ENCODE measurements at regions not wholly inside any gene's neighbourhood (a gene's known extent, or its start where the extent isn't known, plus 50 kb on each side); places are given as distances from the start of the nearest gene placed in this dataset.

GRCh38 chr4:13137390-13137789 is 346.8 kb downstream of the RAB28 start:
- intact Hi-C loops (cut with micrococcal nuclease), result no loop called here
- Mint-ChIP-seq H3K27me3 (ENCODE audit: low read depth) (no peaks in the 10 kb centered on the region), H3K9me3 (no peaks in the 10 kb centered on the region), H3K36me3 (ENCODE audit: low read depth) (no peaks in the 10 kb centered on the region), H3K27ac (no peak overlapping the region), H3K4me1 (ENCODE audit: low read depth) (no peaks in the 10 kb centered on the region), H3K4me3 (ENCODE audit: low read depth) (no peak overlapping the region)
- no peak for DNase-seq (ENCODE audit: low spot score)

GRCh38 chr4:13133700-13134099 is 350.4 kb downstream of the RAB28 start:
- Mint-ChIP-seq H3K9me3 (no peaks in the 10 kb centered on the region), H3K36me3 (ENCODE audit: low read depth) (no peaks in the 10 kb centered on the region), H3K4me3 (ENCODE audit: low read depth) (no peak overlapping the region), H3K4me1 (ENCODE audit: low read depth) (no peaks in the 10 kb centered on the region), H3K27me3 (ENCODE audit: low read depth) (no peaks in the 10 kb centered on the region), H3K27ac (no peak overlapping the region)
- DNase-seq (ENCODE audit: low spot score), result no peak
- intact Hi-C loops (cut with micrococcal nuclease), result no loop called here

- no peak for DNase-seq (ENCODE audit: low spot score)
- H3K9me3 Mint-ChIP-seq, result no peaks in the 10 kb centered on the region
- no peak overlapping the region for H3K4me3 Mint-ChIP-seq (ENCODE audit: low read depth)
- H3K4me1 Mint-ChIP-seq (ENCODE audit: low read depth), result no peaks in the 10 kb centered on the region
- no peaks in the 10 kb centered on the region for H3K27me3 Mint-ChIP-seq (ENCODE audit: low read depth)
- intact Hi-C loops (cut with micrococcal nuclease), result no loop called here
- no peak overlapping the region for H3K27ac Mint-ChIP-seq
- no peaks in the 10 kb centered on the region for H3K36me3 Mint-ChIP-seq (ENCODE audit: low read depth)
These were observed 353.3 kb downstream of the RAB28 start for GRCh38 chr4:13130848-13131247.

DNA sequence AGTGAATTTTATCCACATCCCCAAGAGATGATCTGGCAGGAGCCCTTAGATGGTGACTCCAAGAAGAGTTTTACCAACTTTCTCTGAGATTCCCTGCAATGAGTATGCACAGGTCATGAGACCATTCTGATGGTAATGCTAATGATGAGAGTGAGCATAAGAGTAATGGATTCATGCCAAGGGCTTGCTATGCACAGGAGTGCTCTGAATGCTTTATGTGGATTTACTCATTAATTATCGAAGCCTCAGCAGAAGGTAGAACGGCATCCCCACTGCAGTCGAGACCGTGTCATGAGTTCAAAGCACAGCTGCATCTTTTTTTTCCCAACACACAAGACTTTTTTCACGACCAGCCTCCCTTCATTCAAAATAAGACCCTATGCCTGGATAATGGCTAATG is 355.0 kb downstream of the RAB28 start:
- no peak for DNase-seq (ENCODE audit: low spot score)
- H3K9me3 Mint-ChIP-seq, result no peaks in the 10 kb centered on the region
- no peaks in the 10 kb centered on the region for H3K27me3 Mint-ChIP-seq (ENCODE audit: low read depth)
- H3K36me3 Mint-ChIP-seq (ENCODE audit: low read depth), result no peaks in the 10 kb centered on the region
- H3K27ac Mint-ChIP-seq, result no peak overlapping the region
- H3K4me3 Mint-ChIP-seq (ENCODE audit: low read depth), result no peak overlapping the region
- intact Hi-C loops (cut with micrococcal nuclease), result no loop called here
- H3K4me1 Mint-ChIP-seq (ENCODE audit: low read depth), result no peaks in the 10 kb centered on the region

DNA sequence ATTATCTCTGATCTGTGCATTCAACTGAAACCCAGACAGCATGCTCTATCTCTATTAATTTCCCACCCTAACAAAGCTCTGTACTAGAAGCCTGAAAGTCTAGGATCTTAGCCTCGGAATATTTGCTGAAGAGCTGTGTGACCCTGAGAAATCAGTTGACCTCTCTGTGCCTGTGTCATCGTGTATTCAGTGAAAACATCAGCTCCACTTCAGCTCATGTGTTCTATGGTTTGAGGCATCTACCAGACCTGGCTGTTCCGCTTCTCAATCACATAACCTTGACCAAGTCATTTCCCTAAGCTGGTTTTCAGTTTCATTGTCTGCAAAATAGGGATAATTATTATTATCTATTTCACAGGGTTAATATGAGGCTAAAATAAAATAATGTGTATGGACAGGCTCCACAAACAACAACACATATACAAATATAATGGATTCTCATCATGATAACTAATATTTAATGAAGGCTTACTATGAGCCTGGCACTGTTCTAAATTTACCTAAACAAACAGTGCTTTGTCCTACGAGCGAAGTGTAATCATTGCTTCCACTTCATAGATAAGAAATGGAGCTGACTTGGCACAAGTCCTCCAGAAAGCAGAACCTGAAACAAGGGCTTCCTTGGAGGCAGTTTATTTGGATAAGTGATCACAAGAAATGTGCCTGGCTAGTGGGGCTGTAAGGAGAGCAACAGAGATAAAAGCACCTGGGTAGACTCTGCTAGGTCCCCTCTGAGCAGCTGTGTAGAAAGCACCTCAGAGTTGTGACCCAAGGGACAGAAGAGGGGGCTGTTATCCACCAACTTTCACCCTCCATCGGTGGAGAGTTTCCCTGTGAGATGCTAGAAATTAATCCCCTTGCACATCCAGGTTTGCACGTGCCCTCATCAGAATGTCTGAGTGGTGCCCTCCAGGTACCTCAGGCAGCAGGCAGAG is 356.9 kb downstream of the RAB28 start:
- Mint-ChIP-seq H3K27ac (no peak overlapping the region), H3K4me1 (ENCODE audit: low read depth) (no peaks in the 10 kb centered on the region), H3K4me3 (ENCODE audit: low read depth) (no peak overlapping the region), H3K27me3 (ENCODE audit: low read depth) (no peaks in the 10 kb centered on the region), H3K9me3 (no peaks in the 10 kb centered on the region), H3K36me3 (ENCODE audit: low read depth) (no peaks in the 10 kb centered on the region)
- DNase-seq (ENCODE audit: low spot score), result no peak
- intact Hi-C loops (cut with micrococcal nuclease), result no loop called here

DNA sequence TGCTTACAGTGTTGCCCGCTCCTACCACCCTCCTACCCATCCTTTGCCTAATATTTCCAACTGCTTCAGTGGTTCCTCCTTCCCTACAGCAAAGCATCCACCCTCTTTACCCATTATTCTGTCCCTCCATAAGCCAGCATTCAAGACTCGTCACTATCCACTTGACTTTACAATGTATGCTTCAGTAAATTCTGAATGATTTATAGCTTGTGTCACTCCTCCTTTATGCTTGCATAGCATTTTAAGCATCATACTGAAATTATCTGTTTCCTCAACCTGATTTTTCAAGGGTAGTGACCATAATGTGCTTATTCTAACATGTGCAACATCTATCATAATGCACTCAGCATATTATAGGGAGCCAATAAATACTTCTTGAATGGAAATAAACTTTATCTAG is 365.5 kb downstream of the RAB28 start:
- intact Hi-C loops (cut with micrococcal nuclease), result no loop called here
- Mint-ChIP-seq H3K27me3 (ENCODE audit: low read depth) (no peaks in the 10 kb centered on the region), H3K27ac (no peak overlapping the region), H3K4me1 (ENCODE audit: low read depth) (no peaks in the 10 kb centered on the region), H3K9me3 (no peaks in the 10 kb centered on the region), H3K36me3 (ENCODE audit: low read depth) (no peaks in the 10 kb centered on the region), H3K4me3 (ENCODE audit: low read depth) (no peak overlapping the region)
- no peak for DNase-seq (ENCODE audit: low spot score)

DNA sequence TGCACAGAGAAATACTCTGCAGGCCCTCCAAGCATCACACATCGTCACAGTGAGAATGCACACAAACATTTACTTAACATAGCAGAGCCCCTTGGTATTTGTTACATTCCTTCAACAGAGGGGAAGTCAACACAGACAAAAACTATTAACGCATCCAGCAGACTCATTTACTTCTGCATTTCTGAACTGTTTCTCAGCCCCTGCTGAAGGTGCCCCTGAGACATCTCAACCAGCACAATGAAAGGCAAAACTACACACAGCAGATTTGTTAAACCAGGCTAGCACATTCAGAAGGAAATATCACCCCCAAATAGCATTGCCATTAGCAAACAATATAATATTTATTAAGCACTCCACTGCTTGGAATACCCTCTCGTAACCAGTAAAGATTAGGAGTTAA is 367.0 kb downstream of the RAB28 start:
- H3K27ac Mint-ChIP-seq, result no peak overlapping the region
- intact Hi-C loops (cut with micrococcal nuclease), result no loop called here
- DNase-seq (ENCODE audit: low spot score), result no peak

GRCh38 chr4:13112030-13112429 is 372.1 kb downstream of the RAB28 start:
- H3K4me1 Mint-ChIP-seq (ENCODE audit: low read depth), result no peaks in the 10 kb centered on the region
- H3K27ac Mint-ChIP-seq, result no peak overlapping the region
- no peak for DNase-seq (ENCODE audit: low spot score)
- H3K36me3 Mint-ChIP-seq (ENCODE audit: low read depth), result no peaks in the 10 kb centered on the region
- intact Hi-C loops (cut with micrococcal nuclease), result no loop called here
- H3K27me3 Mint-ChIP-seq (ENCODE audit: low read depth), result no peaks in the 10 kb centered on the region
- H3K9me3 Mint-ChIP-seq, result peaks cover 3% of the 10 kb centered on the region
- no peak overlapping the region for H3K4me3 Mint-ChIP-seq (ENCODE audit: low read depth)

More for the DNA sequence above, 367.0 kb downstream of the RAB28 start:
- H3K36me3 Mint-ChIP-seq (ENCODE audit: low read depth), result no peaks in the 10 kb centered on the region
- H3K4me3 Mint-ChIP-seq (ENCODE audit: low read depth), result no peak overlapping the region
- H3K4me1 Mint-ChIP-seq (ENCODE audit: low read depth), result no peaks in the 10 kb centered on the region
- H3K9me3 Mint-ChIP-seq, result no peaks in the 10 kb centered on the region
- H3K27me3 Mint-ChIP-seq (ENCODE audit: low read depth), result no peaks in the 10 kb centered on the region

- H3K9me3 Mint-ChIP-seq, result peaks cover 3% of the 10 kb centered on the region
- H3K4me1 Mint-ChIP-seq (ENCODE audit: low read depth), result no peaks in the 10 kb centered on the region
- H3K4me3 Mint-ChIP-seq (ENCODE audit: low read depth), result no peak overlapping the region
- no peaks in the 10 kb centered on the region for H3K36me3 Mint-ChIP-seq (ENCODE audit: low read depth)
- intact Hi-C loops (cut with micrococcal nuclease), result no loop called here
- H3K27ac Mint-ChIP-seq, result no peak overlapping the region
- H3K27me3 Mint-ChIP-seq (ENCODE audit: low read depth), result no peaks in the 10 kb centered on the region
- no peak for DNase-seq (ENCODE audit: low spot score)
These were observed 374.6 kb downstream of the RAB28 start for GRCh38 chr4:13109536-13109935.

DNA sequence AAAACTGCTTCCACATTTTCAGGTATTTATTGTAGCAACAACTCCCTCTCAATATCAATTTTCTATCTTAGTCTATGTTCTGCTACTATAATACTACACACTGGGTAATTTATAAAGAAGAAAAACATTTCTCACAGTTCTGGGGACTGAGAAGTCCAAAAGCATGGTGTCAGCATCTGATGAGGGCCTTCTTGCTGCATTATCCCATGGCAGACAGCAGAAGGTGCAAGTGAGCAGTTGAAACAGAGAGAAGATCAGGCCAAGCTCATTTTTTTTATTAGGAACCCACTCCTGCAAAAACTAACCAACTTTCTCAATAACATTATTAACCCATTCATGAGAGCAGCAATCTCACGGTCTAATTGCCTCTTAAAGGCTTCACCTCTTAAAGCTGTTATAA is 376.0 kb downstream of the RAB28 start:
- DNase-seq (ENCODE audit: low spot score), result no peak
- Mint-ChIP-seq H3K27me3 (ENCODE audit: low read depth) (no peaks in the 10 kb centered on the region), H3K4me3 (ENCODE audit: low read depth) (no peak overlapping the region), H3K9me3 (peaks cover 3% of the 10 kb centered on the region), H3K4me1 (ENCODE audit: low read depth) (no peaks in the 10 kb centered on the region), H3K36me3 (ENCODE audit: low read depth) (no peaks in the 10 kb centered on the region), H3K27ac (no peak overlapping the region)
- intact Hi-C loops (cut with micrococcal nuclease), result no loop called here

DNA sequence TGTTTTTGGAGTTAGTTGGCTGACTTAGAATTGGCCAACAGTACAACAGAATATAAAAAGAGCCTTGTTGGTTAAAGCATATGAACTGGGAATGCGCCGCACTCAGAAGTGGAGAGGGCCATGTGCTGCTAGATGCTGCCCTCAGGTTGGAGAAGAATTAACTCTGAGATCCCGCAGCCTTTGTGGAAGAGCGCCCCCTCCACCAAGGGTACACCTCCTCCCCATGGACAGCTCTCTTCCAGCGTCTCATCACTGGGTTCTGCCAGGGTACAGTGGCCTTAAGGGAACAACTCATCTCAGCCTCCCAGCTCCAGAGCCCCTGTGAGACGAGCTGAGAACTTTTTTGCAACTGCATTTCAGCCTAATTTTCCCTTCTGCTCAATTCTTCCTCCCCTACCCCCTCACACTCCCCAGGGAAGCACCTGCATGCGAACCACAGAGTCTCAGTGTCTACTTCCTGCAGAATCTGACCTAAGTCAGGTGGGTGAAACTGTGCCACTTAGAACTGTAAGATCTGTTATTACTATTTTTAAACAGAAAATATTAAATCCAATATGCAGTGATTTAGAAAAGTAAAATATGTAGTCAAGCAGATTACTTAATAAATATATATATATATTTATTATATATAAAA is 380.6 kb downstream of the RAB28 start:
- DNase-seq (ENCODE audit: low spot score), result no peak
- no peak overlapping the region for H3K4me3 Mint-ChIP-seq (ENCODE audit: low read depth)
- H3K9me3 Mint-ChIP-seq, result no peaks in the 10 kb centered on the region
- H3K27me3 Mint-ChIP-seq (ENCODE audit: low read depth), result no peaks in the 10 kb centered on the region
- H3K27ac Mint-ChIP-seq, result no peak overlapping the region
- intact Hi-C loops (cut with micrococcal nuclease), result no loop called here
- no peaks in the 10 kb centered on the region for H3K4me1 Mint-ChIP-seq (ENCODE audit: low read depth)
- no peaks in the 10 kb centered on the region for H3K36me3 Mint-ChIP-seq (ENCODE audit: low read depth)

DNA sequence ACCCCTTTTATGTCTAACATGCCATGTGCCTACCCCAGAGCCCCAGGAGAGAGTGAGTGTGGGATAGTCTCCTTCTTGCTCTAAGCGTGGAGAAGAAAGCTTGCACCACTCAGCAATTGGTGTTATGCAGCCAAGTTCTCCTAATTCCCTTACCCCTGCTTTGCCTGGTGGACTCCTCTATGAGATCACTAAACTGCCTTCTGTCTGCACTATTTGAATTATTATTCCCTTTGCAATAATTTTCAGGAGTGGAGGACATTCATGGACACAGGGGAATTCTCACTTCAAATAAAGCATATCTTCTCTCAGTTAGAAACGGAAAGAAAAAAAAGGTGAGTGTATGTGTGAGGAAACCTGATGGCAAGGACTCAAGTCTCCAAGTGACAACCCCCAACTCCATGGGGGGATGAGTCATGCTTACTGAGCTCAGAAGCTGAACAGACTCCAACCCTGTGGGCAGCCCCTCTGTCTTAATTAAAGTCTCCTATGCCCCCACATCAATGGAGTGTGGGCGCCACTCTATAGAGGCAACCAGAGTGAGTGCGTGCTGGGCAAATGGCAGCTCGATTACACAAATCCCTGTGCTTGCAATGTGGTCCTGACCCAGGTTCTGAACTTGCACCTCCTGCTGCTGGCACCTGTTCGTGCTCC is 381.9 kb downstream of the RAB28 start:
- intact Hi-C loops (cut with micrococcal nuclease), result no loop called here
- no peaks in the 10 kb centered on the region for H3K9me3 Mint-ChIP-seq
- no peaks in the 10 kb centered on the region for H3K27me3 Mint-ChIP-seq (ENCODE audit: low read depth)
- no peak overlapping the region for H3K27ac Mint-ChIP-seq
- H3K36me3 Mint-ChIP-seq (ENCODE audit: low read depth), result no peaks in the 10 kb centered on the region
- DNase-seq (ENCODE audit: low spot score), result no peak
- no peaks in the 10 kb centered on the region for H3K4me1 Mint-ChIP-seq (ENCODE audit: low read depth)
- H3K4me3 Mint-ChIP-seq (ENCODE audit: low read depth), result no peak overlapping the region

GRCh38 chr4:13097971-13098370 is 386.2 kb downstream of the RAB28 start:
- Mint-ChIP-seq H3K9me3 (no peaks in the 10 kb centered on the region), H3K4me3 (ENCODE audit: low read depth) (no peak overlapping the region), H3K27ac (no peak overlapping the region), H3K4me1 (ENCODE audit: low read depth) (no peaks in the 10 kb centered on the region), H3K36me3 (ENCODE audit: low read depth) (no peaks in the 10 kb centered on the region), H3K27me3 (ENCODE audit: low read depth) (no peaks in the 10 kb centered on the region)
- no peak for DNase-seq (ENCODE audit: low spot score)
- intact Hi-C loops (cut with micrococcal nuclease), result no loop called here
